ENCODE measurements at regions not wholly inside any gene's neighbourhood (a gene's known extent, or its start where the extent isn't known, plus 50 kb on each side); places are given as distances from the start of the nearest gene placed in this dataset.

GRCh38 chr7:49396229-49396628 is 377.2 kb upstream of the VWC2 start:
- TF ChIP-seq BHLHE40 (IDR thresholded peaks at IDR 0.05; ENCODE audit: low read depth, low read length) = no peak
- TF ChIP-seq CTCF (conservative IDR thresholded peaks at IDR 0.05; ENCODE audit: low read depth, low read length) = no peak
- TF ChIP-seq RCOR1 (IDR thresholded peaks at IDR 0.05; ENCODE audit: insufficient replicate concordance, low read length) = no peak
- TF ChIP-seq RAD21 (IDR thresholded peaks at IDR 0.05; ENCODE audit: low read length) = no peak
- TF ChIP-seq POLR2A (IDR thresholded peaks at IDR 0.05; ENCODE audit: low read depth, low read length) = no peak
- no peak for TF ChIP-seq CEBPB (IDR thresholded peaks at IDR 0.05; ENCODE audit: low read depth, low read length)

Data from IMR-90 (cell line).